Thyroid gland (tissue), 4 donors: ENCODE measurements at regions not wholly inside any gene's neighbourhood (a gene's known extent, or its start where the extent isn't known, plus 50 kb on each side); places are given as distances from the start of the nearest gene placed in this dataset.

Experiments
- DNase-seq, 2 donors: peaks; one replicate each; pipeline ENCODE4 v3.0.0-alpha.2; 2019
- H3K27ac ChIP-seq, 3 donors: fragments of 200-600 bp; sonication (generic); 1 replicate in 2 of 3; 2 replicates in 1 of 3; pipeline ENCODE4 v1.5.1; 2016 to 2019; ENCODE audit warnings: mild to moderate bottlenecking in 1 of 3, moderate library complexity in 1 of 3
- H3K27me3 ChIP-seq: fragments of 200-600 bp; sonication (generic); one replicate; pipeline ENCODE4 v1.5.1; 2019
- H3K36me3 ChIP-seq, 2 donors: fragments of 200-600 bp; sonication (generic); one replicate each; pipeline ENCODE4 v1.5.1; 2016 to 2019
- H3K4me1 ChIP-seq, 2 donors: fragments of 200-600 bp; sonication (generic); one replicate each; pipeline ENCODE4 v1.5.1; 2017 to 2019
- H3K4me3 ChIP-seq, 3 donors: fragments of 200-600 bp; sonication (generic); replicated peaks in 1 of 3; 1 replicate in 2 of 3; 2 replicates in 1 of 3; pipeline ENCODE4 v1.5.1; 2016; ENCODE audit warnings: mild to moderate bottlenecking in 1 of 3
- H3K9me3 ChIP-seq: fragments of 200-600 bp; sonication (generic); one replicate; pipeline ENCODE4 v1.5.1; 2017
- CTCF ChIP-seq, 6 experiments: fragments of 200-600 bp in 3 of 6; fragments of 450-650 bp in 3 of 6; sonication (generic) in 3 of 6; IDR thresholded peaks; one replicate each; pipeline ENCODE4 v1.5.1; 2016 to 2019; ENCODE audit warnings: antibody characterized with exemption in 6 of 6, mild to moderate bottlenecking in 2 of 6, inconsistent platforms in 1 of 6, moderate library complexity in 1 of 6
- POLR2A ChIP-seq, 2 donors: fragments of 450-650 bp; IDR thresholded peaks; one replicate each; pipeline ENCODE4 v1.6.1; 2017; ENCODE audit warnings: antibody characterized with exemption in 2 of 2, mild to moderate bottlenecking in 2 of 2, moderate library complexity in 1 of 2
- WGBS, 2 donors: methylation state at CpG; one replicate each; pipeline ENCODE4 v1.1.5; 2017; 5-methylcytosine and 5-hydroxymethylcytosine counted together
- intact Hi-C: fragments of 100-400 bp; cut with DNase I; formaldehyde crosslinking; loops from one replicate; pipeline ENCODE4 v1.15.1; 2023

- DNase-seq: no peak
- Histone ChIP-seq H3K4me3 (no peak overlapping the region), H3K36me3 (no peaks in the 10 kb centered on the region), H3K27me3 (no peaks in the 10 kb centered on the region), H3K27ac (no peak overlapping the region), H3K4me1 (no peaks in the 10 kb centered on the region), H3K9me3 (no peaks in the 10 kb centered on the region)
- no peak for TF ChIP-seq POLR2A (IDR thresholded peaks at IDR 0.05)
- TF ChIP-seq CTCF (IDR thresholded peaks at IDR 0.05): no peak
- intact Hi-C loops: no loop called here
These were observed 489.1 kb upstream of the LRATD1 start for GRCh38 chr2:14143435-14143834.

- Histone ChIP-seq H3K4me3 (no peak overlapping the region), H3K27ac (no peak overlapping the region), H3K4me1 (no peaks in the 10 kb centered on the region), H3K27me3 (no peaks in the 10 kb centered on the region), H3K9me3 (no peaks in the 10 kb centered on the region), H3K36me3 (no peaks in the 10 kb centered on the region)
- 68 to 75% methylated on average over 1 of the region's 1 CpG for WGBS, 2 donors
- intact Hi-C loops: no loop called here
- no peak for DNase-seq
- TF ChIP-seq POLR2A (IDR thresholded peaks at IDR 0.05) (no peak), CTCF (IDR thresholded peaks at IDR 0.05) (no peak)
These were observed 484.3 kb upstream of the LRATD1 start for GRCh38 chr2:14148216-14148615.

- intact Hi-C loops: no loop called here
- H3K27ac ChIP-seq: no peak overlapping the region
- DNase-seq: no peak
- TF ChIP-seq CTCF (IDR thresholded peaks at IDR 0.05): no peak
- no peak for TF ChIP-seq POLR2A (IDR thresholded peaks at IDR 0.05)
- H3K27me3 ChIP-seq: no peaks in the 10 kb centered on the region
- no peaks in the 10 kb centered on the region for H3K4me1 ChIP-seq
- H3K4me3 ChIP-seq: no peak overlapping the region
- no peaks in the 10 kb centered on the region for H3K9me3 ChIP-seq
- no peaks in the 10 kb centered on the region for H3K36me3 ChIP-seq
These were observed 474.7 kb upstream of the LRATD1 start for GRCh38 chr2:14157816-14158215.

- no peak for DNase-seq
- 82 to 84% methylated on average over 3 of the region's 3 CpGs for WGBS, 2 donors
- H3K27me3 ChIP-seq: no peaks in the 10 kb centered on the region
- H3K4me3 ChIP-seq: no peak overlapping the region
- intact Hi-C loops: no loop called here
- H3K36me3 ChIP-seq: no peaks in the 10 kb centered on the region
- H3K9me3 ChIP-seq: no peaks in the 10 kb centered on the region
- H3K27ac ChIP-seq: no peak overlapping the region
- H3K4me1 ChIP-seq: no peaks in the 10 kb centered on the region
- TF ChIP-seq POLR2A (IDR thresholded peaks at IDR 0.05) (no peak), CTCF (IDR thresholded peaks at IDR 0.05) (no peak)
These were observed 452.2 kb upstream of the LRATD1 start for GRCh38 chr2:14180333-14180732.

GRCh38 chr2:14182227-14182946 is 450.1 kb upstream of the LRATD1 start:
- H3K27me3 ChIP-seq: no peaks in the 10 kb centered on the region
- no peaks in the 10 kb centered on the region for H3K36me3 ChIP-seq
- WGBS, 2 donors: 90 to 91% methylated on average over 10 to 15 of the region's 16 CpGs
- TF ChIP-seq POLR2A (IDR thresholded peaks at IDR 0.05): no peak
- TF ChIP-seq CTCF (IDR thresholded peaks at IDR 0.05): no peak
- H3K9me3 ChIP-seq: no peaks in the 10 kb centered on the region
- H3K4me1 ChIP-seq: no peaks in the 10 kb centered on the region
- DNase-seq: no peak
- no peak overlapping the region for H3K27ac ChIP-seq
- intact Hi-C loops: no loop called here
- no peak overlapping the region for H3K4me3 ChIP-seq
